H1 (cell line): ENCODE measurements at regions not wholly inside any gene's neighbourhood (a gene's known extent, or its start where the extent isn't known, plus 50 kb on each side); places are given as distances from the start of the nearest gene placed in this dataset.

Experiments
- GTF2F1 ChIP-seq: IDR thresholded peaks from 2 replicates; pipeline ENCODE4 v1.6.1; 2012; ENCODE audit warnings: low read depth, low read length, improper control_type of control experiment, borderline replicate concordance

- no peak for TF ChIP-seq GTF2F1
- TF ChIP-seq, all 59 proteins: peak for 0
These were observed 103.1 kb upstream of the PARD3 start (continued) for GRCh38 chr10:34918060-34918775.
